Activated CD4-positive, alpha-beta memory T cell treated with anti-CD3 and anti-CD28 coated beads for 36 hours (primary cell): ENCODE measurements at regions not wholly inside any gene's neighbourhood (a gene's known extent, or its start where the extent isn't known, plus 50 kb on each side); places are given as distances from the start of the nearest gene placed in this dataset.

Source experiments
- CTCF ChIA-PET: fragments of 350-600 bp; sonication (Branson Sonifier 250); formaldehyde crosslinking; loops from one replicate; lab custom pipeline; 2021; ENCODE audit warnings: antibody characterized with exemption, inconsistent platforms; lab: Charles Lee
- POLR2A ChIA-PET: fragments of 350-600 bp; sonication (Branson Sonifier 250); formaldehyde crosslinking; loops from one replicate; lab custom pipeline; 2021; ENCODE audit warnings: antibody characterized with exemption; lab: Charles Lee
- DNase-seq: peaks from one replicate; pipeline ENCODE4 v3.0.0-alpha.2; 2020
- H3K27ac Mint-ChIP-seq: one replicate; pipeline ENCODE4 v1.8.0; 2021; ENCODE audit warnings: mixed read lengths
- H3K27me3 Mint-ChIP-seq: one replicate; pipeline ENCODE4 v1.8.0; 2021; ENCODE audit warnings: mixed read lengths
- H3K36me3 Mint-ChIP-seq: one replicate; pipeline ENCODE4 v1.8.0; 2021; ENCODE audit warnings: mixed read lengths
- H3K4me1 Mint-ChIP-seq: one replicate; pipeline ENCODE4 v1.8.0; 2021; ENCODE audit warnings: low read depth, mixed read lengths
- H3K4me3 Mint-ChIP-seq: one replicate; pipeline ENCODE4 v1.8.0; 2021; ENCODE audit warnings: mild to moderate bottlenecking, mixed read lengths
- H3K9me3 Mint-ChIP-seq: one replicate; pipeline ENCODE4 v1.8.0; 2021; ENCODE audit warnings: mixed read lengths
- intact Hi-C: fragments of 100-400 bp; cut with micrococcal nuclease; formaldehyde crosslinking; loops from one replicate; pipeline ENCODE4 v1.15.1; 2023

DNA sequence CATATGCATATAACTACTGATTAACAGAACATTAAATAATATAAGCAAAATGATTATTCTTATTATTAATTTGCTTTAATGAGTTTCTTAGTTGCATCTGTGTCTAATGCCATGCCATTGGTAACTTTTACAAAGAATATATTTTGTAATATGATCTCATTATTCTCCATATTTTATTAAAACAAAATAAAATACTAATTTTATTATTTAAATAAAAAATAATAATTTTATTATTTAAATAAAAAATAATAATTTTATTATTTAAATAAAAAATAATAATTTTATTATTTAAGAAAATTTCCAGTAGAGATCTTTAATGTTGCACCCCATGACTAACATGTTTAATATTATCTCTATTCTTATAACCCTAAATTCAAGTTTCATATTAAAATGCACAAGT, 771.1 kb downstream of the NR2F2 start:
- Mint-ChIP-seq H3K27me3 (no peaks in the 10 kb centered on the region), H3K36me3 (no peaks in the 10 kb centered on the region), H3K4me1 (no peaks in the 10 kb centered on the region), H3K4me3 (no peak overlapping the region), H3K9me3 (peaks cover 26% of the 10 kb centered on the region), H3K27ac (no peak overlapping the region)
- DNase-seq = no peak
- POLR2A ChIA-PET = no interaction called here
- CTCF ChIA-PET = no interaction called here
- intact Hi-C loops = no loop called here

DNA sequence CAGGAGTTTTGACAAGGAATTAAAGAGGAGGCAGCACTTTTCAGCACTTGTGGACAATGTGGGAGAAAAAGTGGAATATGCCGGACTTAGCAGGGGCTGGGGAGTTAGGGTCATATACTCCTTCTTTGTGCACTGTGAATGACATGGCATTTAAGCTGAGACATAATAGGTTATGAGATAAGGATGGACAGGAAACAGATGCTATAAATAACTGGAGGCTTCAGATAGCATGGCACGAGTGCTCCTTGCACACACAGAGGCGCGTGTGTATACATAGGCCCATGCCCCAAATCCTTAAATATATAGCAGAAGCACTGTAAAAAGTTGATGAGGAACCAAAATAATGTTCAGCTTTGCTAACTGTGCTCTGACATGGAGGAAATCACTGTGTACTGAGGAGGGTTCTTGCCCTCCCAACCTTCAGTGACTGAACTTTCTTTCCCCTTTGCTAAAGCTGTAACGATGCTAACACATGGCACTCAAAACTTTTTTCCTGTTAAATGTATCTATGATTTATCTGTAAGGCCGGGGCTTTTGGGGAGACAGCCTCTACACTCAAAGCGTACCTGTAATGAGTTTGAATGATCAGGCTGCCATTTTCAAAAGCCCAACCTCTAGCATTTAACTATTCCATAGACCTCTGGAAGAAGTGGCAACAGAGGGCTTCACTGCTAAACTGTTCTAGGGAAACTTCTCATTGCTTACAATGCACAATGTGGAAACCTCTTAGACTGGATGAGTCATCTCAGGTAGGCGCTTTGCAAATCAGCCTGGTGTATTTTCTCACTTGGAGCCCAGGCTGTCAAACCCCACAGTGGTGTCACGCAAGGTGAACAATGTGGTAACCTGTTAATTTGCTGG, 784.6 kb downstream of the NR2F2 start:
- DNase-seq = no peak
- Mint-ChIP-seq H3K4me3 (no peak overlapping the region), H3K27me3 (no peaks in the 10 kb centered on the region), H3K36me3 (no peaks in the 10 kb centered on the region), H3K9me3 (peaks cover 24% of the 10 kb centered on the region), H3K27ac (no peak overlapping the region), H3K4me1 (no peaks in the 10 kb centered on the region)
- intact Hi-C loops = no loop called here
- ChIA-PET CTCF (no interaction called here), POLR2A (no interaction called here)

DNA sequence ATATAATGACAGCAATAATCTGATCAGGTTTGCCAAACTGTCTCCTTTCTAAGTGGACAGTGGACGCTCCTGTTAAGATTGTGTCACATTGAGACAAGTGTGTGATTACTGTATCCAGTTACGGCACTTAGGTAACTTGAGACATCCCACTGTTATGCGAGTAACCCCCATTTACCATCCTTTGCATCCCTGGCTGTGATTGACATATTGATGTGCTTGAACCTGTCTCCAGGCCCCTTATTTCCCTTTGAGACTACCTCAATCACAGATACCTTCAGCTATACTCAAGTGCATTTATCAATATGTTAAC, 785.2 kb downstream of the NR2F2 start:
- ChIA-PET CTCF (no interaction called here), POLR2A (no interaction called here)
- DNase-seq = no peak
- intact Hi-C loops = no loop called here
- Mint-ChIP-seq H3K4me1 (no peaks in the 10 kb centered on the region), H3K27me3 (no peaks in the 10 kb centered on the region), H3K36me3 (no peaks in the 10 kb centered on the region), H3K27ac (no peak overlapping the region), H3K4me3 (no peak overlapping the region), H3K9me3 (peaks cover 26% of the 10 kb centered on the region)

DNA sequence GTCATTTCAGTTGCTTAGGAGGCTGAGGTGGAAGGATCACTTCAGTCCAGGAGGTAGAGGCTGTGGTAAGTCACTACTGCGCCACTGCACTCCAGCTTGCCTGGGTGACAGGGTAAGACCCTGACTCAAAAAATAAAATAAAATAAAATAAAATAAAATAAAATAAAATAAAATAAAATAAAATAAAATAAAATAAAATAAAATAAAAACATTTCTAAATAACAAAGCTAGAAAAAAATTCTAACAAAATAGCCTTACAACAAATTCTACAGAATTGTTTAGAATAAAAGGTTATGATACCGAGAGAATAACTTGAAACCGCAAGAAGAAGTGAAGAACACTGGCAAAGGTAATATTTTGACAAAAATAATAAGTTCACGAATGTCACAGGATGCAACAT, 794.3 kb downstream of the NR2F2 start:
- H3K4me1 Mint-ChIP-seq = no peaks in the 10 kb centered on the region
- peaks cover 23% of the 10 kb centered on the region for H3K9me3 Mint-ChIP-seq
- intact Hi-C loops = no loop called here
- H3K27ac Mint-ChIP-seq = no peak overlapping the region
- no peak overlapping the region for H3K4me3 Mint-ChIP-seq
- no peak for DNase-seq
- CTCF ChIA-PET = no interaction called here
- POLR2A ChIA-PET = no interaction called here
- H3K36me3 Mint-ChIP-seq = no peaks in the 10 kb centered on the region
- H3K27me3 Mint-ChIP-seq = no peaks in the 10 kb centered on the region

DNA sequence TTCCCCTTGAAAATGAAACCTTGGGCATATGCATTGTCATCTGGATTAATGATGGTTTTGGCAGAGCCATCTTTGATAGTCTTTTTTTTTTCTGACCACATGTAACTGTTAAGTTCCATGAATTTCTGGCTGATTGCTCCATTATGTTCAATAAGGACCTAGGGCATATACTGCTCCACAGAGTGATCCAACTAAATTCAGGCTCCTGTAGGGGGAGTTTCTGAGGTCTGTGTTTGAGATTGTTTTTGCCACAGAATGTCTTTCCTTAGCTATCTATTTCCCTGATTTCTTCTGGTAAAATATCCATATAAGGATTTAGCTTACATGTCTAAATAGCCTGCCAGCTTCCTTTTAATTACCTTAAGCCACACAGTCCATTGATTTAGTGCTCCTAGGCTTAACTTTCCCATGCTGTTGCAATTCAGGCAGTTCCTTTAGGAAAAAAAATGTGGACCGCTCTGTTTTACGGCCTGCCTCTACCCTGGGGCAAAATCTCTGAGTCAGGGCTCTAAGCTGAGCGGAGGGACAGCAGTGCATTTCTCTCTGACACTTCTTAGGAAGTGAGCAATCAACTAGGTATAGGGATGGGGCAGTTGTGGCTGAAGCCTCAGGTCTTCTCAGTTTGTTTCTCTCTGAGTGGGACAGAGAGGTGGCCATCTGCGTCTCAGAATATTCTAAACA, 796.2 kb downstream of the NR2F2 start:
- Mint-ChIP-seq H3K36me3 (no peaks in the 10 kb centered on the region), H3K9me3 (peaks cover 12% of the 10 kb centered on the region), H3K4me1 (no peaks in the 10 kb centered on the region), H3K27me3 (no peaks in the 10 kb centered on the region), H3K27ac (no peak overlapping the region), H3K4me3 (no peak overlapping the region)
- intact Hi-C loops = no loop called here
- ChIA-PET CTCF (no interaction called here), POLR2A (no interaction called here)
- no peak for DNase-seq

DNA sequence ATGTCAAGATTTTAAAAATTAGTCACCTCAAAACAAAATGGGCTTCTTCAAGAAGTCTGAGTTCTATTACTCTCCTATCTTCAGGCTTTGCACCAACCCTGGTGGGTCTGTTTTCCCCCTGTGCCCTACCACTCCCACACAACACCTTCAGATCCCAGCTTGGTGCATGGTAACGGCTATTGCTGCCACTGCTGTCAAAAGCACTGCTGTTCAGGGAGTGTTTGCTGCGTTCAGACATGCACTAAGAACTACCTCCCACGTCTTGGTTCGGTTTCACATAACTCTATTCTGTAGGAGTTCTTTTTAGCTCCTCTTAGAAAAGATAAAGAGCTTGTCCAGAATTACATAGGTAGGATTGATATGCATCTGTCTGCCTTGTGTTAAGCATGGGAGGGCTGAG, 799.2 kb downstream of the NR2F2 start:
- POLR2A ChIA-PET = no interaction called here
- no peak overlapping the region for H3K4me3 Mint-ChIP-seq
- CTCF ChIA-PET = no interaction called here
- H3K27ac Mint-ChIP-seq = no peak overlapping the region
- no peaks in the 10 kb centered on the region for H3K27me3 Mint-ChIP-seq
- intact Hi-C loops = no loop called here
- peaks cover 19% of the 10 kb centered on the region for H3K9me3 Mint-ChIP-seq
- no peaks in the 10 kb centered on the region for H3K4me1 Mint-ChIP-seq
- no peaks in the 10 kb centered on the region for H3K36me3 Mint-ChIP-seq
- no peak for DNase-seq

DNA sequence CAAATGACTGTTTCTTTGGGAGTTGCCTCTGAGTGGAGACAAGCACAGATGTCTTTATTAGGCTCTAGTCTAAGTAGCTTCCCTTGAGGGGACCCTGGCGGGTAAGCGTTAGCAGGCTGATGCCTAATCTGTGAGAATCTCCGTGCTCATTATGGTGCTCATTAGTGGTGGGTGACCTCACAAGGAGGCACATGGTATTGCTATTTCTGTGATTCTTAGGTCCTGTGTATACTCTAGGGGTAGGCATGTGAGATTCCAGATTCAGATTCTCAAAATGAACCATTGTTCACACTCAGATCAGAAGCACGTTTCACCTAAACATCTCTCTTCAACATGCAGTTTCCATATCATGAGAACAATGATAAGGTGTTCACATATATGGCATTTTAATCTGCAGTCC, 809.7 kb downstream of the NR2F2 start:
- no peaks in the 10 kb centered on the region for H3K36me3 Mint-ChIP-seq
- no peak overlapping the region for H3K27ac Mint-ChIP-seq
- CTCF ChIA-PET = no interaction called here
- intact Hi-C loops = no loop called here
- no peaks in the 10 kb centered on the region for H3K27me3 Mint-ChIP-seq
- no peak for DNase-seq
- H3K4me1 Mint-ChIP-seq = no peaks in the 10 kb centered on the region
- no peak overlapping the region for H3K4me3 Mint-ChIP-seq
- POLR2A ChIA-PET = no interaction called here
- peaks cover 23% of the 10 kb centered on the region for H3K9me3 Mint-ChIP-seq

DNA sequence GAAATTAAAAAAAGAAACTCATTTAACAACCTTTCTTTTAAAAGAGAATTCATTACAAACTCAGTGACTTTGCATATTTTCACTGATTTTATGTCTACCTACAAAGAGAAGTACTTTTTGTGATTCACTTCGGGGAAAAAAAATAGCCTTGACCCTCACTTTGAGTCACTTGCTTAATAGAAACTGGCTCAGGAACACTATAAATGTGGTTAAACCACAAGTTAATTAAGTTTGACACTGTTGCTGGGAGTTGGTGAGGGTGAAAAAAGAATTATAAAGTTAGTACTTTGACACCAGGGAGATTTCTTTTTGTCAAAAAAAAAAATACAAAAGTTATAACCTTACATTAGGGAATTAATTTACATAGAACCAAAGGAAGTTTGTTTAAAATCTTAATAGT, 810.9 kb downstream of the NR2F2 start:
- H3K4me1 Mint-ChIP-seq = no peaks in the 10 kb centered on the region
- intact Hi-C loops = no loop called here
- peaks cover 15% of the 10 kb centered on the region for H3K9me3 Mint-ChIP-seq
- CTCF ChIA-PET = no interaction called here
- no peaks in the 10 kb centered on the region for H3K27me3 Mint-ChIP-seq
- H3K36me3 Mint-ChIP-seq = no peaks in the 10 kb centered on the region
- H3K4me3 Mint-ChIP-seq = no peak overlapping the region
- POLR2A ChIA-PET = no interaction called here
- H3K27ac Mint-ChIP-seq = no peak overlapping the region
- DNase-seq = no peak

DNA sequence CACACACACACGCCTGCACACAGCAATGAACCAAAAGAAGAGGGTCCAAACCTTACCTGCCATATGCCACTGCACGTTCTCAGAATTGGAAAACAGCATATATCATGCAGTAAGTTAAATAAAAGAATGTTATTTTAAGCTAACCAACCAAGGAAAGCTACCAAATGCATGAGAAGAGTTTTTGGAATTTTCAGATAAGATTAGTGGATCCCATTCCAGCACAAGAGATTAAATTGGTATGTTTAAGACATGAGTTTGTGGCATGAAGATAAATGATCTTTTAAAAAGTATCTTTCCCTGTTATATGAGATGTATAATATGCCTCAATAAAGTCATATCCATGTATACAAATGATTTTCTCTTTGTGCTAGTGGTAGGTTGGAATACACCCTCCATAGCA, 811.4 kb downstream of the NR2F2 start:
- intact Hi-C loops = no loop called here
- no peak for DNase-seq
- no peak overlapping the region for H3K4me3 Mint-ChIP-seq
- H3K27me3 Mint-ChIP-seq = no peaks in the 10 kb centered on the region
- ChIA-PET CTCF (no interaction called here), POLR2A (no interaction called here)
- H3K9me3 Mint-ChIP-seq = peaks cover 12% of the 10 kb centered on the region
- no peaks in the 10 kb centered on the region for H3K36me3 Mint-ChIP-seq
- no peaks in the 10 kb centered on the region for H3K4me1 Mint-ChIP-seq
- no peak overlapping the region for H3K27ac Mint-ChIP-seq

DNA sequence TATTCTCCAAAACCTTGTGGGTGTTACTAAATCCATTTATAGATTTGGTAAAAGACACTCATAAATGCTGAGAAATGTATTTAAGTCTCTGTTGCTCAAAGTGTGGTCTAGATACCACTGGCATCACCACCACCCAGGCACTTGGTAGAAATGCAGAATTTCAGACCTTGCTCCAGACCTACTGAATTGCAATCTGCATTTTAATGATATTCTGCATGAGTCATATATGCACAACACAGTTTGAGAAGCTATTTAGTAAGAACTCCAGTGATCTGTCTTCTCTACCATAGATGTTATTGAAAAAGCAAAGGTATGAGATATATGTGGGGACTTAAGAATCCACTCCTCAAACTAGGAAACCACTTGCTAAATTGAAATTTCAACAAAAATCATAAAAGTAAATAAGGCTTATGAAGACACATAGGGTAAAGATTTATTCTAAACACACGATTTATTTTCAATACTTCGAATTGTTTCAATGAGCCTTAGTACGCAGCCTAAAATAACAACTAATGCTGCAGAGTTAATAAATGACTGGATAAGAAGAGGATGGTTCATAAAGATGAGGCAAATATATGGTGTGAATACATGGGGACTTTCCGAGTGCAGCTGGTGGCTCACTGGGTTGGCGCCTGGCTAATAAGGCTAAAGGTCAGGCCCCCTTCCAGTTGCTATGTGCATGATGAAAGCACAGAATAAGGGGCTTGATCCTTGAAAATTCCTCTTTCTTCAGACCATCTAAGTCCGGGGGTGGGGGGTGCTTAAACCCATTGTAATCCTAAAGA, 813.3 kb downstream of the NR2F2 start:
- H3K27me3 Mint-ChIP-seq = no peaks in the 10 kb centered on the region
- peaks cover 14% of the 10 kb centered on the region for H3K9me3 Mint-ChIP-seq
- CTCF ChIA-PET = no interaction called here
- no peak overlapping the region for H3K27ac Mint-ChIP-seq
- no peaks in the 10 kb centered on the region for H3K4me1 Mint-ChIP-seq
- POLR2A ChIA-PET = no interaction called here
- intact Hi-C loops = no loop called here
- no peaks in the 10 kb centered on the region for H3K36me3 Mint-ChIP-seq
- no peak for DNase-seq
- no peak overlapping the region for H3K4me3 Mint-ChIP-seq

DNA sequence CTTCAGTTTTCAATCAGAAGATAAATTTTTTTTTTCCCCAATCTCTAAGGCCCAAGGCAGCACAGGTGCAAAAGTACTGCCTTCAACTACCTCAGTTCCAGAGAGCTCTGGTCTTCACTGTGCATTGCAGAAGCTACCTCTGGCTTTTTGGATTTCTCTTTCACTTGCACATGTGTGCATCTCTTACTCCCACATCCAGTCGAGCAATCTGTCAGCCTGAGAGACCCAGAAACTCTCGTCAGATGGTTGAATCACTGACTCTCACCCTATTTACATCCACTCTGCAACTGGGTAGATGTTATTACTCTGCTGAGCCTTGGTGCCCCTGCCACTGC, 813.8 kb downstream of the NR2F2 start:
- intact Hi-C loops = no loop called here
- Mint-ChIP-seq H3K4me1 (no peaks in the 10 kb centered on the region), H3K9me3 (peaks cover 14% of the 10 kb centered on the region), H3K27me3 (no peaks in the 10 kb centered on the region), H3K36me3 (no peaks in the 10 kb centered on the region), H3K27ac (no peak overlapping the region), H3K4me3 (no peak overlapping the region)
- ChIA-PET CTCF (no interaction called here), POLR2A (no interaction called here)
- no peak for DNase-seq

DNA sequence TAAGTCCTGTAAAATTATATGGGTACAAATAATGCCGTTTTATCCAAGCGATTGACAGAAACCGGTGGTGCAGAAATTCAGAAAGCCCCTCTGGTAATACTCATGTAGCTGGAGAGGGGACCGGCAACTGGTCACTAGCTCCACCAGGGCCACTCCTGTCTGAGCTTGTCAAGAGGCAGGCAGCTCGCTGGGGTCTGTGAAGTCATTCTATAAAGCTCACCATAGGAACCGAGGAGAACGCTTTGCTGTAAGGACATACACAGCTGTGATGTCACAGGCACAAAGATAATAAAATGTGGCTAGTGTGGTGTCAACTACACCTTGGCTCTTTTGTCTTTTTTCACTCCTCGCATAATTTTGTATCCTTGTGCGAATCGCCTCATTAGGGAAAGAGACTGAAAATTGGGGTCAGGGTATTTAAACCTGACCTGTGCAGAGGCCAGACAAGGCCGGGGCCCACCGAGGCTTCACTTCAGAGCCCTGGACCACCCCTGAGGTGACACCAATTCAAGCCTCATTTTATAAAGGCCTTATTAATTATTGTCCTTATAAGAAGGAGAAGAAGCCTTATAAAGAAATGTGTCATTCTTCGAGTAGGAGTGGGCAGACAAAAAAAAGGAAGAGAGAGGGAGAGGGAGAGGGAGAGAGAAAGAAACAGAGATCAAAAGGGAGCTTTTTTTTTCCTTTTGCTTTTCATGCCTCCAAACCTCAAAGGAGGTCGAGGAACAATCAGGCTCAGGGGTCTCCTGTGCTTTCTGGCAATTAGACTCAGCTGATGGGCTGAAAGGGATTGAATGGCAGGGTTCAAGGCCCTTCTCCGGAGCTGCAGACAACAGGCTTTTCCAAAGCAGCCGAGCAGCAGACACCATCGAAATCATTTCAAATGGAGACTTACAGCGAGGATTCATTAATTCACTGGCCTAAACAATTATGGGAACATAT, 813.3 kb upstream of the ARRDC4 start:
- ChIA-PET CTCF (no interaction called here), POLR2A (interaction anchor here (0.5 kb wide), 2 partner anchors 279 to 790 kb away, joined by 3 read pairs; no protein-coding TSS in a partner anchor)
- H3K36me3 Mint-ChIP-seq = no peaks in the 10 kb centered on the region
- no peak overlapping the region for H3K4me3 Mint-ChIP-seq
- H3K9me3 Mint-ChIP-seq = peaks cover 14% of the 10 kb centered on the region
- intact Hi-C loops = no loop called here
- no peak for DNase-seq
- no peaks in the 10 kb centered on the region for H3K4me1 Mint-ChIP-seq
- no peak overlapping the region for H3K27ac Mint-ChIP-seq
- no peaks in the 10 kb centered on the region for H3K27me3 Mint-ChIP-seq
